CD4-positive, alpha-beta memory T cell (primary cell): ENCODE measurements at regions not wholly inside any gene's neighbourhood (a gene's known extent, or its start where the extent isn't known, plus 50 kb on each side); places are given as distances from the start of the nearest gene placed in this dataset.

Experiments
- CTCF ChIA-PET: fragments of 350-600 bp; sonication (Branson Sonifier 250); formaldehyde crosslinking; loops from one replicate; lab custom pipeline; 2021; ENCODE audit warnings: inconsistent platforms; ENCODE audit not compliant: partially characterized antibody; lab: Charles Lee
- POLR2A ChIA-PET: fragments of 350-600 bp; sonication (Branson Sonifier 250); formaldehyde crosslinking; loops from one replicate; lab custom pipeline; 2021; ENCODE audit not compliant: partially characterized antibody; lab: Charles Lee
- DNase-seq, 5 donors: peaks; one replicate each; pipeline versions ENCODE4 v3.0.0 to v3.0.0-alpha.2; 2020 to 2022; ENCODE audit warnings: mixed read lengths in 1 of 5
- H3K27ac ChIP-seq: one replicate; pipeline ENCODE4 v1.7.0; 2013; ENCODE audit warnings: low read depth, low read length
- H3K27me3 ChIP-seq: 2 replicates; pipeline ENCODE4 v1.7.0; 2013; ENCODE audit warnings: mild to moderate bottlenecking, low read length, moderate library complexity; ENCODE audit not compliant: insufficient read depth
- H3K36me3 ChIP-seq: 2 replicates; pipeline ENCODE4 v1.7.0; 2013; ENCODE audit warnings: mild to moderate bottlenecking, low read length, moderate library complexity; ENCODE audit not compliant: insufficient read depth
- H3K4me1 ChIP-seq: 2 replicates; pipeline ENCODE4 v1.7.0; 2013; ENCODE audit warnings: mild to moderate bottlenecking, low read length, moderate library complexity; ENCODE audit not compliant: insufficient read depth
- H3K4me3 ChIP-seq, 2 donors: one replicate each; pipeline ENCODE4 v1.7.0; 2013; ENCODE audit warnings: low read length in 2 of 2, mild to moderate bottlenecking in 1 of 2
- H3K9me3 ChIP-seq, 2 donors: one replicate each; pipeline ENCODE4 v1.7.0; 2013; ENCODE audit warnings: low read length in 2 of 2, control low read depth in 1 of 2; ENCODE audit not compliant: control insufficient read depth in 1 of 2
- H3K27ac Mint-ChIP-seq, 7 donors: one replicate each; pipeline ENCODE4 v1.8.0; 2020 to 2021; ENCODE audit warnings: mixed read lengths in 7 of 7, mild to moderate bottlenecking in 6 of 7, inconsistent platforms in 3 of 7, moderate library complexity in 3 of 7
- H3K27me3 Mint-ChIP-seq, 2 donors: one replicate each; pipeline ENCODE4 v1.8.0; 2020 to 2021; ENCODE audit warnings: mixed read lengths in 2 of 2
- H3K36me3 Mint-ChIP-seq, 2 donors: one replicate each; pipeline ENCODE4 v1.8.0; 2020 to 2021; ENCODE audit warnings: mixed read lengths in 2 of 2, inconsistent platforms in 1 of 2, mild to moderate bottlenecking in 1 of 2
- H3K4me1 Mint-ChIP-seq, 4 donors: one replicate each; pipeline ENCODE4 v1.8.0; 2020 to 2021; ENCODE audit warnings: mixed read lengths in 4 of 4, mild to moderate bottlenecking in 1 of 4
- H3K4me3 Mint-ChIP-seq, 8 donors: one replicate each; pipeline ENCODE4 v1.8.0; 2020 to 2021; ENCODE audit warnings: mixed read lengths in 8 of 8, mild to moderate bottlenecking in 7 of 8, moderate library complexity in 6 of 8, inconsistent platforms in 3 of 8
- H3K9me3 Mint-ChIP-seq, 8 donors: one replicate each; pipeline ENCODE4 v1.8.0; 2020 to 2021; ENCODE audit warnings: mixed read lengths in 8 of 8, mild to moderate bottlenecking in 5 of 8, inconsistent platforms in 3 of 8, moderate library complexity in 1 of 8
- intact Hi-C: fragments of 100-400 bp; cut with micrococcal nuclease; formaldehyde crosslinking; loops from one replicate; pipeline ENCODE4 v1.15.1; 2023

GRCh38 chr20:21016751-21017150 lies 89.4 kb downstream of the LINC00237 start:
- Histone ChIP-seq H3K27me3 (peaks cover 5% of the 10 kb centered on the region), H3K27ac (no peak overlapping the region), H3K4me1 (no peaks in the 10 kb centered on the region), H3K4me3 (no peak overlapping the region), H3K36me3 (no peaks in the 10 kb centered on the region), H3K9me3 (no peaks in the 10 kb centered on the region)
- Mint-ChIP-seq H3K27ac (no peak overlapping the region), H3K27me3 (peaks cover 36 to 50% of the 10 kb centered on the region in 2 donors), H3K36me3 (no peaks in the 10 kb centered on the region), H3K4me1 (no peaks in the 10 kb centered on the region), H3K9me3 (peaks cover 0 to 2% (median 0%) of the 10 kb centered on the region in 8 donors), H3K4me3 (no peak overlapping the region)
- intact Hi-C loops, result no loop called here
- POLR2A ChIA-PET, result no interaction called here
- CTCF ChIA-PET, result interaction anchor here (0.9 kb wide), 1 partner anchor 32 kb away, joined by 3 read pairs; no protein-coding TSS in a partner anchor
- DNase-seq, result no peak

DNA sequence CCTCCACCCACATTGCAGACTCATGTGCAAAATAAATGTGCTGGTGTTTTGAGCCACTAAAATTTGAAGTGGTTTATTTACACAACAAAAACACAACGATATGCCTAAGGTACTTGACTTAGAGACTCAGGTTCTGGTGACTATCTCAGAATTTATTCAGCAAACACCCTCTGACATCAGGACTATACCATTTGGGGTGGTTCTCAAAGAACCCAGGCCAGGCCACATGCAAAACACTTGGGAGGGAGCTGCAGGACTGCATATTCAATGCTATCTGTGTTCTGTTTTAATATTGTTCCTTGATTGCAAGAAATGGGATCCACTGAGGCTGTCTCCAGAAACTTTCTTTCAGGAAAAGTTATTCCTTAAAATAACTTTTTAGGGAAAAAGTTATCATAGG lies 91.6 kb downstream of the LINC00237 start:
- peak overlapping the region in 1 of 7 donors; percentile 14 for H3K27ac Mint-ChIP-seq
- no peak overlapping the region for H3K4me3 ChIP-seq

DNA sequence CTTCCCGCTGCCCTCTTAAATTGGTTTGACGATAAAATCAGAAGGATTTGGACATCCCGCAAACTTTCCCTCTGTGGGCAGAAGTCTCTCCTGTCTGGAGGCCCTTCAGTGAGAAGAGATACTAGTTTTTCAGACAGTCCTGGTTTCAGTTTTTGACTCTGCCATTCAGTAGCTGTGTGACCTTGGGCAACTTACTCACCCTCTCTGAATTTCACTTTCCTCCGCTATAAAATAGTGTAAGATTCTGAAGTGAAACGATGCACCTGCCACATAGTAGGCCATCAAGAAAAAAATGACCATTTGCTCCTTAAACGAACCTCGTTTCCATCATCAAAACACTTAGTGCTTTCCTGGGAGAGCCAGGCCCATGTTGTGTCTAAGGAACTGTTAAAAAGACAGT lies 97.2 kb downstream of the LINC00237 start:
- Mint-ChIP-seq H3K27me3 (peaks cover 7 to 8% of the 10 kb centered on the region in 2 donors), H3K4me3 (no peak overlapping the region)
- POLR2A ChIA-PET, result no interaction called here

More for the DNA sequence above, 91.6 kb downstream of the LINC00237 start:
- Histone ChIP-seq H3K4me1 (no peaks in the 10 kb centered on the region), H3K27me3 (peaks cover 5% of the 10 kb centered on the region), H3K27ac (no peak overlapping the region), H3K9me3 (no peaks in the 10 kb centered on the region), H3K36me3 (no peaks in the 10 kb centered on the region)
- POLR2A ChIA-PET, result no interaction called here
- CTCF ChIA-PET, result no interaction called here
- no peaks in the 10 kb centered on the region for H3K36me3 Mint-ChIP-seq
- peaks cover 0 to 2% (median 0%) of the 10 kb centered on the region in 8 donors for H3K9me3 Mint-ChIP-seq
- intact Hi-C loops, result no loop called here
- no peak for DNase-seq
- no peaks in the 10 kb centered on the region for H3K4me1 Mint-ChIP-seq
- H3K27me3 Mint-ChIP-seq, result peaks cover 18 to 33% of the 10 kb centered on the region in 2 donors
- H3K4me3 Mint-ChIP-seq, result no peak overlapping the region

DNA sequence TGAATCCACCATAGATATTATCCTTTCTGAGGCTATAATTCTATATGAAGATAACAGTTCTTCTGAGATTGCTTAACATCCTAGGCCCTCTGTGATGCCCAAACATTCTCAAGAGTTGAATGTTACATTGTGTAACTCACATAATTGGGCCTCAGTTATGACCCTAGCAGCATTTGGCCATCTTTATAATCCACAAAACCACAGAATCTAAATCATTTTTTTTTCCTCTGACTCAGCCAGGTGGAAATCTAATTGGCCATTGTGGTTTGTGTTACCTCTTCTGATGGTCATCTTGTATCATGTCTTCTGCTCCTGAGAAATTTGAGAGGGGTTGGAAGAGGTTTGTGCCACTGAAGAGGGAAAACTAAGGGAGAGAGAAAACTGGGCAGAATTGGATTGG lies 99.5 kb downstream of the LINC00237 start:
- Mint-ChIP-seq H3K36me3 (no peaks in the 10 kb centered on the region), H3K27ac (no peak overlapping the region), H3K4me3 (no peak overlapping the region), H3K4me1 (no peaks in the 10 kb centered on the region), H3K27me3 (peaks cover 7 to 9% of the 10 kb centered on the region in 2 donors), H3K9me3 (peaks cover 0 to 3% (median 0%) of the 10 kb centered on the region in 8 donors)
- H3K4me3 ChIP-seq, result no peak overlapping the region
- no peak overlapping the region for H3K27ac ChIP-seq
- no peaks in the 10 kb centered on the region for H3K4me1 ChIP-seq
- DNase-seq, result no peak
- H3K27me3 ChIP-seq, result no peaks in the 10 kb centered on the region
- H3K9me3 ChIP-seq, result no peaks in the 10 kb centered on the region
- no peaks in the 10 kb centered on the region for H3K36me3 ChIP-seq
- CTCF ChIA-PET, result no interaction called here
- POLR2A ChIA-PET, result no interaction called here
- intact Hi-C loops, result no loop called here

More for the DNA sequence above, 97.2 kb downstream of the LINC00237 start:
- CTCF ChIA-PET, result no interaction called here
- no peak overlapping the region for H3K4me3 ChIP-seq
- no peaks in the 10 kb centered on the region for H3K4me1 ChIP-seq
- H3K9me3 ChIP-seq, result no peaks in the 10 kb centered on the region
- H3K27ac ChIP-seq, result no peak overlapping the region
- Mint-ChIP-seq H3K27ac (no peak overlapping the region), H3K9me3 (peaks cover 0 to 2% (median 0%) of the 10 kb centered on the region in 8 donors), H3K36me3 (no peaks in the 10 kb centered on the region), H3K4me1 (no peaks in the 10 kb centered on the region)
- DNase-seq, result no peak
- no peaks in the 10 kb centered on the region for H3K27me3 ChIP-seq
- no peaks in the 10 kb centered on the region for H3K36me3 ChIP-seq
- intact Hi-C loops, result no loop called here

DNA sequence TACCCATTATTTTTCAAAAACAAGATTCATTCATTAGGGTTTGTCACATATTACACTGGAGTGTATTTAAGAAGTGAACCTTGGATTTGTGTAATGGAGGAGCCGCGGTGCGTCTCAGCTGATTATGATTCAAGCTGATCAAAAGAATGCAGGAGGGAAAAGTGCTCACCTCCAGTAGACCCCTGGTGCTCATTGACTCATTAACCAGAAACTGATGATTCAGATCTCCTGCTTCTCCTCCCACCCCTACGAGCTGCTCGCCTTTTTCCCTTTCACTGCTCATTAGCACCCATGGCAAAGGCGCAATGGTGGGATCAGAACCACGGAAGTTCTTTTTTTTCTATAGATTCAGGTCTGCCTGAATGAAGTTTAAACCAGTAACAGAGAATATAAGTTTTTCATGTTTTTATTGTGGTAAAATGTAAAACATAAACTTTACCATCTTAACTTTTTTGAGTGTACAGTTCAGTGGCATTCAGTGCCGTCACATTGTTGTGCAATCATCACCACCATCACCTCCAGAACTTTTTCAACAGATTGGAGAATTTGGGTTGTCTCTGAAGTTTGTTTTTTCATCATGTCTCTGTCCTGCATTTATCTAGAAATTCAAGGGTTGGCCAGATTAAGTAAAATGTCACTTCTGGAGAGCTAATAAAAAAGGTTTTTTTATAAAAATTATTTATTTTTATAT lies 101.6 kb downstream of the LINC00237 start:
- Histone ChIP-seq H3K27me3 (no peaks in the 10 kb centered on the region), H3K9me3 (no peaks in the 10 kb centered on the region), H3K27ac (no peak overlapping the region), H3K4me3 (no peak overlapping the region), H3K4me1 (no peaks in the 10 kb centered on the region), H3K36me3 (no peaks in the 10 kb centered on the region)
- ChIA-PET POLR2A (no interaction called here), CTCF (no interaction called here)
- H3K27ac Mint-ChIP-seq, result no peak overlapping the region
- H3K36me3 Mint-ChIP-seq, result no peaks in the 10 kb centered on the region
- intact Hi-C loops, result no loop called here
- no peaks in the 10 kb centered on the region for H3K4me1 Mint-ChIP-seq
- H3K4me3 Mint-ChIP-seq, result no peak overlapping the region
- H3K9me3 Mint-ChIP-seq, result peaks cover 0 to 3% (median 0%) of the 10 kb centered on the region in 8 donors
- H3K27me3 Mint-ChIP-seq, result peaks cover 7 to 11% of the 10 kb centered on the region in 2 donors
- DNase-seq, result no peak

DNA sequence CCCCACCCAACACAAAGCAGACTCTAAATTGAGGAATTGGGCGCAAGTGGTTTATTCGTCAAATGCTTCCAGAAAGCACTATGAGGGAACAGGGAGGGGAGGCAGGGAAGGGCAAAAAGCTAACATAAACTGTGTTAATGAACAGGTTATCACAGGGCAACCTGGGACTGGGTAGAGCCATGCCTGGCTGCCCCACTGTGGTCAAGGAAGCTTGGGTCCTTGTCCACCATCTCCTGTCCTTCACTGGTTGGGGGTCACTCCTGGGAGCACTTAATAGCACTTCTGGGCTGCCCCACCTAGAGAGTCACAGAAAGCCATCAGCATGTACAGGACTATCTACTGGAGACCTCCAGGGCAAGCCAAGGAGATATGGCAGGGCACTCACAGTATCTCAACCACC lies 102.3 kb downstream of the LINC00237 start:
- no peak for DNase-seq
- no peaks in the 10 kb centered on the region for H3K9me3 ChIP-seq
- ChIA-PET CTCF (no interaction called here), POLR2A (no interaction called here)
- no peaks in the 10 kb centered on the region for H3K4me1 ChIP-seq
- Mint-ChIP-seq H3K36me3 (no peaks in the 10 kb centered on the region), H3K4me3 (no peak overlapping the region), H3K9me3 (peaks cover 0 to 3% (median 0%) of the 10 kb centered on the region in 8 donors), H3K27ac (no peak overlapping the region), H3K4me1 (no peaks in the 10 kb centered on the region), H3K27me3 (peaks cover 7 to 11% of the 10 kb centered on the region in 2 donors)
- no peaks in the 10 kb centered on the region for H3K36me3 ChIP-seq
- H3K27ac ChIP-seq, result no peak overlapping the region
- intact Hi-C loops, result no loop called here
- H3K4me3 ChIP-seq, result no peak overlapping the region
- no peaks in the 10 kb centered on the region for H3K27me3 ChIP-seq

DNA sequence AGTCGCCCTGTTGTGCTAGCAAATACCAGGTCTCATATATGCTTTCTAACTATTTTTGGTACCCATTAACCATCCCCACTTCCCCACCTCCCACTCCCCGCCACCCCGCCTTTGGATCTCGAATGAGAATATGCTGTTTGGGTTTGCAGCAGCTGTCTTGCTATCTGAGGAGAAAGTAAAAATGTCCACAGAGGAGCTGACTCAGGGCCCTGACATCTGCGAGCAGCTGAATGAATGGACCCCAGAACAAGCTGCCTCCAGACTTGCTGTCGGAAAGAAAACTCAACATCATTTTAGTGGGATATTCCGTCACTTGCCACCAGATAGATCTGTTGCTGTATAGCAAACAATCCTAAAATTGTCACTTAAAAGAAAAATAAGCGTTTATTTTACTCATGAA lies 103.7 kb downstream of the LINC00237 start:
- H3K4me1 ChIP-seq, result no peaks in the 10 kb centered on the region
- no peaks in the 10 kb centered on the region for H3K9me3 ChIP-seq
- Mint-ChIP-seq H3K4me3 (no peak overlapping the region), H3K27me3 (peaks cover 7 to 13% of the 10 kb centered on the region in 2 donors), H3K27ac (no peak overlapping the region), H3K36me3 (no peaks in the 10 kb centered on the region), H3K9me3 (peaks cover 0 to 3% (median 0%) of the 10 kb centered on the region in 8 donors), H3K4me1 (no peaks in the 10 kb centered on the region)
- DNase-seq, result no peak
- no peaks in the 10 kb centered on the region for H3K36me3 ChIP-seq
- CTCF ChIA-PET, result no interaction called here
- H3K27ac ChIP-seq, result no peak overlapping the region
- no peaks in the 10 kb centered on the region for H3K27me3 ChIP-seq
- POLR2A ChIA-PET, result no interaction called here
- intact Hi-C loops, result no loop called here
- H3K4me3 ChIP-seq, result no peak overlapping the region
